HG03135 (cell line): ENCODE measurements at regions not wholly inside any gene's neighbourhood (a gene's known extent, or its start where the extent isn't known, plus 50 kb on each side); places are given as distances from the start of the nearest gene placed in this dataset.

Source experiments
- ATAC-seq: cut with Tn5 transposase; IDR thresholded peaks from one replicate; pipeline ENCODE4 v1.9.1; 2021; ENCODE audit warnings: mild to moderate bottlenecking, moderate library complexity; ENCODE audit not compliant: unreplicated experiment

DNA sequence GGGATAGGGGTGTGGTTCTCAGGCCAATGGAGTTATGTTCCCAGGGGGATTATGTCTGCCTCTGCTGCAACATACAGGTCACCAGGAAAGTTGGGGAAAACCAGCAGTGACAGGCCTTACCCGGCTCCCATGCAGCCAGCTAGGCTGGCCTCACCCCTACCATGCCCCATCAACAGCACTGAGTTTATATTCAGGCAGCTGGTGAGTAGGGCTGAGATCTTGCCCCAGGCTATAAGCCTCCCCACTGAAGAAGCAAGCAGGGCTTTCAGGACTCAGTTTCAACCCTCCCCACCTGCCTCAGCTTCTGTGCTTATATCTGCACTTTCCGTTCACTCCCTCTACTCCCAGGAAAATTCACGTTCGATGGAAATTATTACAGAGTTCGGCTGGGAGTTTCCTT, 122.4 kb upstream of the PGRMC2 start:
- ATAC-seq, result no peak

DNA sequence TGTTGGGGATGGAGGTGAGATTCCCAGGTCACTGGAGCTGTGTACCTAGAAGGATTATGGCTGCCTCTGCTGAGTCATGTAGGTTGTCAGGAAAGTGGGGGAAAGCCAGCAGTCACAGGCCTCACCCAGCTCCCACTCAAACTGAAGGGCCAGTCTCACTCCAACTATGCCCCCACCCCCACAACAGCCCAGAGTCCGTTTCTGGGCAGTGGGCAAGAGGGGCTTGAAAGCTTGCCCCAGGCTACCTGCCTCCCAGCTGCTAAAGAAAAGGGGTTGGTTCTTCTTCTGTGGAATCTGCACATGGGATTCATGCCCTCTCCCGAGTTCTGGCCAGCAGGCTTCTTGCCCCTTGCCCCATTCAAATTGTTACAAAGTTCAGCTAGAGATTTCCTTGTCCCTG, 116.0 kb upstream of the PGRMC2 start:
- ATAC-seq, result no peak

DNA sequence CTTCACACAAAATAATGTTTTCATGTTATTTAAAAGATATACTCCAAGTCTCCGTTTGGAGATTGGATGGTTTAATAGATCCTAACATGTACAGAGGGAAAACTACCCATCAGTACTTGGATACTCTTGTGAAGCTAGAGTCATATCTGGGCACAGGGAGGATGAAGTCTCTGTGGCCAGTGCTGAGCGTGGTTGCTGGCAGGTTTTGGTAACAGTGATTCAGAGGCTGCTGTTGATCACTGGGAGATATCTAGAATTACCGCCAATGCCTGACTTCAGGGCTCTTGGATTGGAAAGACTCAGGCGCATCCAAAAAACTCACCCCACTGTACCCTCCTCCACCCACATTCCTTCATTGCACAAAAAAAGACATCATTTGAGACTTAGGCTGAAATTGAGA, 107.2 kb upstream of the PGRMC2 start:
- no peak for ATAC-seq

DNA sequence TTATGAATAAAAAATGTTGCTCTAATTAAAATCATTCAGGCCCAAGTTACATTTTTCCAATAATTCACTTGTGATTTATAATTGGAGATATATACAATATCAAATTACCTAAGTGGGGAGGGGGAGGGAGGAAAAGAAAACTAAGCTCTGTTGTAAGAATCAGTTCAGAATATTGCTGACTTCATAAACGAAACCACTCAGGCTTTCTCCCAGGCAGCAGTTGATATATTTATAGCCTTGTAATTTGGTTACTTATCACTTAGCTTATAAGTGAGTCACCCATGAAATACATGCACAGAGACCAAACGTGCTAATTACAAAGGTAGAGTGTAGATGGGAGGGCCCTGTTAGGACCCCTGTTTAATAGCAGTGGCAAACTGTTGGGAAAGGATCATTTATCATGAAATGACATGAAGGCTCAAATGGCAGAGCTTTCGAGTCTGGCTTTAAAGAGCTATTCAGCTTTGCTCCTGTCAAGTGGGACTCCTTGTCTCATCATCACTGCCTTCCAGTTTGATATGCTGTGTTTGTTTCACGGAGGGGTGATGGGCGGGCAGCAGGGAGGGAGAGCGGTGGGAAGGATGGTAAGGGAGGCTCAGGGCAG, 105.6 kb upstream of the PGRMC2 start:
- ATAC-seq, result peak; percentile 76

DNA sequence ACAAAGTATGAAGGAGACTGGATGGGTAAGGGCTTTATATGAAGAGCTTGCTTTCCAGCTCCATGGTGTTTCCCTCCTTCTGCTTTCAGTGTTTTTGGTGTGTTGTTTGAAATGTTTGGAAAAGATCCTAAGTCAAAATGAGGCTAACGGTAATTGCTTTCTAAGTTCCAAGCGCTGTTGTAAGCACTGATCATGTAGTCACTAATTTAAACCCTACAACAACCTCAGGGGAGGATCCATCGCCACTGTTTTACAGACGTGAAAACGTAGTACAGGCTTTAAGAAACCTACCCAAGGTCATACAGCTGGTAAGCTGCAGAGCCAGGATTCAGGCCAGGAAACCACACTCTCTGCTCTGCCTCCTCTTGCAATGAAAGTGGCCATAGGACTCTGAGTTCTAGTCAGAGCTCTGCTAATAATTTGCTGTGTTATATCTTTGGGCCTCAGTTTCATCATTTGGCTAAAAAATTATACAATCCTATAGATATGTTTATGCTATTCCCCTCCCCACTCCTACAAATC, 102.9 kb upstream of the PGRMC2 start:
- ATAC-seq, result no peak

DNA sequence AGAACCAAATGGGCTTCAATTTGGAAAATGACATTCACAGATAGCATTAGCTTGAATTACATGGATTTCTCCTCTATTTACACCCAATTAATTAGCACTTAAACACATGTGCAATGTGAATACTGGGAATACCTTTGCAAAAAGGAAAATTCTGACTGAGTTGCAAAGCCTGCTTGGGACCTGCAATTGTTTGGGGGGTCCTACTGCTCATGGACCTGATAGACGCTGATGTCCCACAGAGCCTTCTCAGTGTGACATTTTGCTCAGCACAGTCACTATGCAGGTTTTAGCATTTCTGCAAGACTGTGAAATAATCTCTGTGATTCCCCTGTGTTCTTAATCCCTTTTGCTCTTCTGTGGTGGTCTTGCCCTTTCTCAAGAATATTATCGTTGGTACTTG, 101.2 kb upstream of the PGRMC2 start:
- ATAC-seq, result no peak

DNA sequence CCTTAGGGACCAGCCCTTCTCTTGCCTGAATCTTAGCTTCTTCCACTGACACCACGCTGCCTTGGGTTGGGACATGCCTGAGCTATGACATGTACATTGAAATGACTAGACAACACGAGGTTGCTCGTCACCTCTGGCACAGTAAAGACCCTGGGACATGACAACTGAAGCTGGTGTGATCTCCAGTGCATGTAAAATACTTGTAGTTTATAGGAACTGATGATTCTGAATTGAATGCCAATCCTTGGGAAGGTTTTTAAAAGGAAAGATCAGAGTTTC, 100.7 kb upstream of the PGRMC2 start:
- no peak for ATAC-seq

DNA sequence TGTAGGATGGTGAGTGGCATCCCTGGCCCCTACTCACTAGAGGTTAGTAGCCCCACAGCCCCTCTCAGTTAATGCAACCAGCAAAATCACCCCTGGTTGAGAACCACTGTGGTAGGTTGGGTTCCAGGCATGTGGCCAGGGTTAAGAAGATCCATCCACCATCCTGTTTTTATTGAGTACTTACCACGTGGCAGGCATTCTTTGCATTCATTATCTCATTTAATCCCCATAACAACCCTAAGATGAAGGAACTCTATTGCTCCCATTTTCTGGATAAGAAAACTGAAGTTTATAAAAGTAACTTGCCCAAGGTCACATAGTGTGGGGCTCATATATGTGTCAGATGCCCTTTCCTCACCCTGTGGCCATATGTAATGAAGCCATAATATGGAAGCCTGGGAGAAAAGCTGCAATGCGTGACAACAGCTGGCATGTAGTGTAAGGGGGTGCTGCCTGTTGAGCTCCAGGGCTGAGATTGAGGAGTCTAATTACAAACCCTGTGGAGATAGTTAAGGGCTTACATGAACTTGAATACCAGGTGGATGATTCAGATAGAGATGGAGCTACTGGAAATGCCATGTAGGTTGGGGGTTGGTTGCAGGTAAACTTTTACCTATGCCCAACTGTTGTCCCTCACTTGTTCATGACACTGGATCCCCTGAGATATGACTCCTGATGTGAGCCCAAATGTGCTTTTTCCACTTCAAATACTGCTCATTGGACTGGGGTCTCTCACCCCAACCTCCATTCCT, 100.2 kb upstream of the PGRMC2 start:
- no peak for ATAC-seq

DNA sequence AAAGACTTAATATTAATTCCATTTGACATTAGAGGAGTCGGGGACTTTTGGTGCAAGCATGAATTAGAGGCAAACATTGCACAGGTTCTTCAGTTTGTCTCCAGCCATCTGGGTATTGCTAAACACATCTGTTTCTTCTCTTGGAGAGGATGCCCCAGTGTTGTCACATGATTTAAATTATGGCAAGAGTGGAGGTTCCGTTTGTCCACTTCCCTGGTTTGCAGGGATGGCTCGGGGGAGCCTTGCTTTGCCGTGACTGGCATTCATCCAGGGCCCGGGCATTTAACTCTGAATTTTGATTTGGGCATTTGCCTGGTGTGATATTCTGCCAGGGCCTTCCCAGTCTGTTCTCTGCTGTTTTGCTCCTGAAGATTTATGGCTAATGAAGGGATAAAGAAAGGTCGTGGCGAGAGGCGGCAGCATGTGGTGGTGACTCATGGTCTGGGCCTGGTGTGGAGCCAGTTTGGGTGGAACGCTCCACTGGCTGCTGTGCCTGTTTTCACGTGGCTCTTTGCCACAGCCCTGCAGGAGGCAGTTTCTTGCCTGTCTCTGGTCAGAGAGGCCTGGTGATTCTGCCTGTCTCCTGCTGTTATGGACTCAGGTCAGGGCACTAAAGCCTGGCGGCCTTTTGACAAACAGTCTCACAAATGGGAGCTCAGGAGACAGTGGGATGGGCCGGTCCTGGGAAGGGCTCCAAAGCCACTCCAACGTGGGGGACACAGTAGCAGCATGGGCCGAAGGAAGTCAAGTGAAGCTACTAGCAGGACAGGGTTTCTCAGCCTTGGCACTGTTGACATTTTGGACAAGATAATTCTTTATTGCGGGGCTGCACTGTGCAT, 99.4 kb upstream of the PGRMC2 start:
- ATAC-seq, result no peak

DNA sequence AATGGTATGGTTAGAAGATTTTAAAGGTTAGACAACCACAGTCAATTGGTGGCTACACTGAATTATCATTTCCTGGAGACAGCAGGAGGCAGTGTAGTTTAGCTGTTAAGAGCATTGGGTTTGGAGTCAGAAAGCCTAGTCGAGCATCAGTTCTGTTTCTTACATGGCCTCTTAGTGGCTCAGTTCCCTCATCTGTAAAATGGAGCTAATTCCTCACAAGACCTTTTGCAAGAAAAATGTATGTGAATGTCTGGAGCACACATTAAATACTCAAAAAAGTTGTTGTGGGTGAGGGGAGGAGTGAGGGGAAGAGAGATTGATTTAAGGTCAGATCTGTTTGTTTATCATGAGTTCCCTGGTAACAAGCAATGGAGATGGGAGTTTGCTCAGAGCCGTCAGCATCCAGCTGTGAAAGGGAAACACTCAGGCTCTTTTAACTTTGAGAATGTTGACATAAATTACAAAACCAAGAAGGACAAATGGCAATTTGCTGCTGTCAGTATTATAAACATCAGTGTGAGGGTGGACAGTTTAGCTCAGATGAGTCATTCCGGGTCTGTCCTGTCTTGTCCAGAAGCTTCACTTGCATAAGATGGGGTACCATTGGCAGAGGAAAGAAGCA, 98.2 kb upstream of the PGRMC2 start:
- no peak for ATAC-seq

DNA sequence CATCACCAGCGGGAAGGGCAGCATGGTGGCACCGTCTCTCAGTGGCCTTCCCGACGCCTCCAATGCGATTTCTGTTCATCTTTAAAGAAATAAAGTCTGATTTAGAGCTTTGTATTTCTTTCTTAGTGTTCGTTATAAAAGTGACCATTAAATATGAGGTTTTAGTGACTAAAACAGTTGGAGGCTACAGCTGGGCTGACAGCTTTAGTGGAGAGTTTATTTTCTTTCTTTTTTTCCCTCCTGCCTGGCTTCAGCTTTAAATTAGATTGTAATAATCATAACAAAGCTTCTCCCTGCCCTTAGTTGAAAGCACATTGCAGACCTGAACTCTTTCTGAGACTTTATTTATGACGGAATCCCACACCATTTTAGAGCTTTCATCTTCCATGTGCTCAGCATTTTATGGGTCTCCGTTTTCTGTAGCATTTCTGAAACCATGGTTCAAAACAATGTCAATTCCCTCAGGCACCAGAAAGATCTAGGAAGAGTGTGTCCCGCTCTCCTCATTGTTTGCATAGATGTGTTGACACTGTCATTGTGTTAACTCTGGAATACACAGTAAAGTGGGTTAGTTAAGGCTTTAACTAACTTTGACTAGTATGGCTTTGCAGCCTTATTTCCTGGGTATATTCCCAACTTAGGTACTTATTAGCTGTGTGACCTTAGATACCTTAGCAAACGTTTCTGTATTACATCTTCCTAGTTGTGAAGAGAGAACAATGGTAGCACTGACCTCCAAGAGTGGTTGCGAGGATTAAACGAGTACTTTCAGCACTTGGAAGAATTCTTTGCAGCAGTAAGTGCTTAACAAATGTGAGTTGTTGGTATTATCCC, 97.4 kb upstream of the PGRMC2 start:
- no peak for ATAC-seq

DNA sequence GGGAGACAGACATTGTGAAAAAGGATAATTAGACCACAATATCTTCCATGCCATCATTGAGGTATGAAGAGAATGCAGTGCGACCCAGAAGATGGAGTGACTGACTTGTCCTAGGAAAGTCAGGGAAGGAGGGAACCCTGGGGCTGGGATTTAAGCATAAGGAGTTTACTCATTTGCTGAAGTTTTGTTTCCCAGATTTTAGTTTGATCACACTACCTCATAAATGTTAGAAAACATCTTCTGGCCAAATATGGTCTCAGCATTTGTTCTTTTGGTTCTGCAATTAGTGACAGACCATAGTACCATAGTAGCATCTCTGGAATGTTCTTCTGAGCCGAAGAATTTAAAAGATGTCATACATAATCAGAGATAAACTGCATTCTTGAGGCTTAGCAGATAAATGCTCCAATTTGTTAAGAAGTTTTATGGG, 96.5 kb upstream of the PGRMC2 start:
- ATAC-seq, result no peak

DNA sequence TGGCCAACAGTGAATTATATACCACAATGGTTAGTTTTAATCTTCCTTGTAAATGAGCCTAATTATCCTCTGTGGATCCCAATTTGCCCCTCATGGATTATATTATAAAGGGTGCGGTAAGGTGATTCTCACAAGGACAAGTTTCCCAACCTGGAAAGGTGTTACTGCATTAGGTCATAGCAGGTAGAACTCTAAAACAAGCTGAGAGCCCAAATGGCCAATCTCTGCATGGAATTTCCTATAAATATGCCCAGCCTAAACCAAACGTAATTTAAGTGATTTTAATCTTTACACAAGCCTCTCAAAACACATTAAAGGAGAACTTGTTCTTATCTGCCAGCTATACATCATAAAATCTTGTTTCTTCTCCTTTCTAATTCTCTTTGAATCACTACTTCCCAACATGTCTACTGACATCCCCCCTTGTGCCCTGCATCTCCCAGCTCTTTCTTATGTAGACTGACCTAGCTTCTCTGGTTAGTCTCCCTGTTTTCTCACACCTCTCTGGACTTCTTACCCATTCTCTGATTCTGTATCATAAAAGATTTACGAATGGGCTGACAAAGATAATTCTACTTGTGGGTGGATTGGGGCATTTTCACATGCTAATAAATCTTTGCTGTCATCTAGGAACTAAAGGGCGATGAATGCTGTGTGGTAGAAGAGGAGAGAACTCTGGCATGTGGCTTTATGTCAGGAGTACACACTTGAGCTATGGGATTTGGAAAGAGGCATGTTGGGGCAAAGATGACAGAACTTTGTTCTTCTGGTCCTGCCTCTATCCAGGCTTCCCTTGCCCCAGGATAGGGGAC, 94.3 kb upstream of the PGRMC2 start:
- ATAC-seq, result no peak

DNA sequence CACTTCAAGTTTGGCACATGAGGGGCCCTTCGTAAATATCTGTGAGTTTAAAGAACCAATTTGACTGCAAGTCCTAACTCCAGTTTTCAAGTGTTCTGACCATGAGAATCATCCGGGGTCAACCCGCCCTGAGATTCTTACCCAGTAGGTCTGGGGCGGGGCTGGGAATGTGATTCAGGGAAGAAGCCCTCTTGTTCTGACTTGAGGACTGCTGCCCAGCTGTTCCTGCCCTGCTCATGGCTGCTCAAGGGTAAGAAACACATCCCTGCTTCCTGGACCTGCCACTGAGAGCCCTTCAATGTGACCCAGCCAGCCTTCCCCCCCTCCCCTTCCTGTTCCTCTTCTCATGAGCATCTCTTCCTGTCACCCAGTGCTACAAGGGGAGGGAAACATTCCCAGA, 92.7 kb upstream of the PGRMC2 start:
- ATAC-seq, result no peak

DNA sequence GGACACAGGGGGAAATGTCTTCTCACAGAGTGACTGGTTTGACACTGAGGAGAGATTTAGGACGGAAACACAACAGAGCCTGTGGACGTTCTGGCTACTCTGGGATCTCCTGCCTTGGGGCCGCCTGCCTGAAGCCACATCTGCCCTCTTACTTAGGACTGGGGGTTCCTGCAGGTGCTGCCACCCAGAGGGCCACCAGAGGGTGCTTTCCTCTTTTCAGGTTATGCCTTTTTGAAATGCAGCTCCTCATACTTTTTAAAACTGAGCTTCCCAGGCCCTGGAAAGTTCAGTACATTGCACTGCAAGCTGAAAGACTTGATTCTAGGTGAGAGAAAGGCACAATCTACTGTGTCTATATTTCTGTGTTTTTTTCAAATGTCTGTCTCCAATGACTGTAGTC, 92.2 kb upstream of the PGRMC2 start:
- ATAC-seq, result no peak

DNA sequence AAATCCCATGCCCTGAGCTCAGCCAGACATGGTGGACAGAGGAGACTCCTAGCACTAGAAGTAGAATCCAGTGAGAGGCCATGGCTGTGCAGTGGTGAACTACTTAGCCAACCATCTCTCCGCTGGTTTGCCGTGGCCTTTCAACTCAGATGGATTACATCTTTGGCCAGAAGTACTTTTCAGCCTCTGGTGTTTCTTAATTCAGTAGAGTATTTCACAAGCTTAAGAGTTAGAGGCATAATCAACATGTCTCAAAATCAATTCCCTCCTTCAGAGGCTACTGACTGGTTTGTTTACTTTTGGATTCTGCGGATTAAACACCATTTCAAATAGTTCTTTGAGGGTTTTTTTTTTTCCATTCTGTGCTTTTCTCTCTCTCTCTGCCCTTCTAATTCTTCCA, 91.1 kb upstream of the PGRMC2 start:
- no peak for ATAC-seq

DNA sequence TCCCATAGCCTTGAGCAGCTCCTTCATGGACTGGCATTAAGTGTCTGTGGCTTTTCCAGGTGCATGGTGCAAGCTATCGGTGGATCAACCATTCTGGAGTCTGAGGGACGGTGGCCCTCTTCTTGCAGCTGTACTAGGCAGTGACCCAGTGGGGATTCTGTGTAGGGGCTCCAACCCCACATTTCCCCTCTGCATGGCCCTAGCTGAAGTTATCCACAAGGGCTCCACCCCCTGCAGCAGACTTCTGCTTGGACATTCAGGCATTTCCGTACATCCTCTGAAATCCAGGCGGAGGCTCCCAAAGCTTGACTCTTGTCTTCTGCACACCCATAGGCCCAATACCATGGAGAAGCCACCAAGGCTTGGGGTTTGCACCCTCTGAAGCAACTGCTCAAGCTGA, 89.3 kb upstream of the PGRMC2 start:
- no peak for ATAC-seq

DNA sequence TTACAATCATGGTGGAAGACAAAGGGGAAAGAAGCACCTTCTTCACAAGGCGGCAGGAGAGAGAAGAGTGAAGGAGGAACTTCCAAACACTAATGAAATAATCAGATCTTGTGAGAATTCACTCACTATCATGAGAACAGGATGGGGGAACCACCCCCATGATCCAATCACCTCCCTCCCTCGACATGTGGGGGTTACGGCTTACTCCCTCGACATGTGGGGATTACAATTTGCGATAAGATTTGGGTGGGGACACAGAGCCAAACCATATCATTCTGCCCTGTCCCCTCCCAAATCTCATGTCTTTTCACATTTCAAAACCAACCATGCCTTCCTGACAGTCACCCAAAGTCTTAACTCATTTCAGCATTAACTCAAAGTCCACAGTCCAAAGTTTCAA, 88.7 kb upstream of the PGRMC2 start:
- no peak for ATAC-seq

DNA sequence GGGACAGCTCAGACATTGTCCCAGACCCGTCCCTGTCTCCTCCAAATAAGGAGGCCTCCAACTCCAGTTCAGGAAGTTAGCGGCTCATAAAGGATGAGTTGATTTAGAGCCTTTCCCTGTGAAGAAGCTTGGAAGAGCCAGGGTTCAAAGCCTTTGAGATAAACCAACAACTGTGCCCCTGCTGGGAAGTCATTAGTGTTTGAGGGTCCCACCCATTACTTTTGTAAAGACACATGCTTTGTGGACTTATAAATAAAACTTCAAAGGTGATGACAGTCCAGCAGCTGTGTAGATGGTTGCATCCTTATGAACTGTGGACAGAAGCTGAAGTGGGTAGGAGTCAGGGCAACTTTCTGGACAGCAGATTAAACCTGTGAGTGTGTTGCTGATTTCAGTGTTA, 86.0 kb upstream of the PGRMC2 start:
- no peak for ATAC-seq

DNA sequence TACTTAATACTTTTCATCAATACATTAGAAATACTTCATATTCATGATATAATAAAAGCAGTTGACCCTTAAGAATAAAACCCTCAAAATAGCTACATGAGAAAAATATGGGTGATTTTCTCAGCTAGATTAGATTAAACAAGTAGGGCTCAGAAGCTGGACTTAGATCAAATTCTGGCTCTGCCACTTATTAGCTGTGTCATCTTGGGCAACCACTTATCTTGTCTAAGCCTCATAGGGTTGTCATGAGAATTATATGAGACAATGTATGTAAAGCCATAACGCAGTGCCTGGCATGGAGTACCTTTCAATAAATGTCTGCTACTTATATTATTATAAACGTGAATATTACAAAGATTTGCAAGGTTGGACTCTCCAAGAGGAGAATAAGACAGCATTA, 84.3 kb upstream of the PGRMC2 start:
- no peak for ATAC-seq
